Skin epidermis (tissue), 12 donors: ENCODE measurements at regions not wholly inside any gene's neighbourhood (a gene's known extent, or its start where the extent isn't known, plus 50 kb on each side); places are given as distances from the start of the nearest gene placed in this dataset.
"Not testable (repeated sequence)": the region's sequence is repeated elsewhere in the genome, so short reads cannot be mapped to it uniquely, and the experiment has no call there.

Experiments used
- H3K27ac ChIP-seq, 21 experiments: fragments of 200-600 bp; sonication (generic) in 11 of 21; one replicate each; pipeline ENCODE4 v1.5.0; 2020; ENCODE audit warnings: mild to moderate bottlenecking in 3 of 21, inconsistent platforms in 2 of 21, moderate library complexity in 2 of 21
- H3K4me3 ChIP-seq, 7 experiments: fragments of 200-600 bp; sonication (generic) in 2 of 7; one replicate each; pipeline ENCODE4 v1.5.0; 2020; ENCODE audit warnings: inconsistent platforms in 2 of 7, mild to moderate bottlenecking in 2 of 7, moderate library complexity in 1 of 7

DNA sequence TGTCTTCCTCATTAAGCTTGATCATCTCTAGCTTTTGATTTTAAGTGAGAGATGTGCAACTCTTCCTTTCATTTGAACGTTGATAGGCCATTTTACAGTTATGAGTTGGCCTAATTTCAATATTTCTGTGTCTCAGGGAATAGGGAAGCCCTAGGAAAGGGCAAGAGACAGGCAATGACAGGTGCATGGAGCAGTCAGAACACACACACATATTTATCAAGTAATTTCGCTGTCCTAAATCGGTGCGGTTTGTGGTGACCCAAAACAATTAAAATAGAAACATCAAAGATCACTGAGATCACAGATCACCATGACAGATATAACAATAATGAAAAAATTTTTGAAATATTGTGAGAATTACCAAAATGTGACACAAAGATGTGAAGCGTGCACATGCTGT lies 87.7 kb upstream of the LSM6 start:
- no peak overlapping the region for H3K27ac ChIP-seq
- H3K4me3 ChIP-seq = no peak overlapping the region

DNA sequence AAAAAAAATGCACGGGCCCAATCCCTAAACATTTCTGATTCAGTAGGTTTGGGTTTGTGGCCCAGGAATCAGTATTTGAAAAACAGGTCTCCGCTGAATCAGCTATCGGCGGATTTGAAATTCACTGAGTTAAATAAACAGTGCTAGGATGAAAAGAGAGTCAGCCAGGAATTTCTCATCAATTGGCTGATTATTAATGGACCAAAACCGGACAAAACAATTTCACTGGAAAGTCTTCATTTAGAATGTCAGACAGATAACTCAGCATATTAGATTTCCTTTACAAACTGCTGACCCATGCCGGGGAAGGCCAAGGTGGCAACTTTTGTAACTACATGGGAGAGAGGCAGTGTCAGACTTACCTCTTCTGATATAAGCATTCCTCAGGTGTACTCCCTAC lies 99.4 kb upstream of the LSM6 start:
- H3K27ac ChIP-seq = no peak overlapping the region
- no peak overlapping the region for H3K4me3 ChIP-seq

DNA sequence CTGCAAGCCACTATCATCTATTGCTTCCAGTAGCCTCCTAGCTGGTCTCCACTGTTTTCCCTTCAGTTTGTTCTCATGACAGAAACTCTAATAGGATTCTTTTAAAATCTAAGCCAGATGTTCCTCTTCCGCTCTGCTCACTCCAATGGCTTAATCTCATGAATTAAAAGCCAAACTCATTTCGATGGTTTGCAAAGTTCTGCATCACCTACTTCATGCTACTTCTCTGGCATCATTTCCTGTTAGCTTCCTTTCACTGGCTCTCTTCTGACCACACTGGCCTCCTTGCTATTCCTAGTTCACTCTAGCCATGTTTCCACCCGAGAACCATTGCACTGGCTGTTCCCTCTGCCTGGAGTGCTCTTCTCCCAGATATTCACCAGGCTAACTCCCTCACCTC lies 102.0 kb upstream of the LSM6 start:
- Histone ChIP-seq H3K4me3 (no peak overlapping the region), H3K27ac (no peak overlapping the region)

DNA sequence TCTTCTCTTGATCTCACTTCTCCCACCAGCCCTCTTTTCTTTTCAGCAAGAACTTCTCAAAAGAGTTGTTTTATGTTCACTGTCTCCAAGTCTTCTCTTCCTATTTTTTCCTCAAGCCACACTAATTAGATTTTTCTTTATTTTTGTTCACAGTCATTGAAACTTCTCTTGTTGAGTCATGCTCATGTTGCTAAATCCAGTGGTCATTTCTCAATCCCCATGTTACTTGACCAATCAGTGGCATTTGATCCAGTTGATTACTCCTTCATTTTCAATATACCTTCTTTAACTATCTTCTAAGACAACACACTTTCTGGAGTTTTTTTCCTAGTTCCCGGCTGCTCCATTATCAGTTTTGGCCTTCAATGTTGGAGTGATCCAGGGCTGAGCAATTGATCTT lies 103.1 kb upstream of the LSM6 start:
- Histone ChIP-seq H3K27ac (no peak overlapping the region), H3K4me3 (no peak overlapping the region)

DNA sequence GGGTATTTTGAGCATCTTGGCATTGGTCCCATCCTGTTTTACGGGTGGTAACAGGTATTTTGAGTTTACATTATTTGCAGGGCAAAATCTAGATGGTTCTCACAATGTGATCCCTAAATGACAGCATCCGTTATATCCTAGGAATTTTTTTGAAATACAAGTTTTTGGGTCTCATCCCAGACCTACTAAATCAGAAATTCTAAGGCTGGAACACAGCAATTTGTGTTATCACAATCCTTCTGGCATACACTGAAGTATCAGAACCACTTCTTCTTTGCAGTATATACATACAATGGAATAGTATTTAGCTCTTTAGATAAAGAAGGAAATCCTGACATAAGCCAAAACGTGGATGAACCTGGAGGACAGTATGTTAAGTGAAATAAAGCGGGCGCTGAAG lies 104.1 kb upstream of the LSM6 start:
- Histone ChIP-seq H3K27ac (no peak overlapping the region), H3K4me3 (no peak overlapping the region)

DNA sequence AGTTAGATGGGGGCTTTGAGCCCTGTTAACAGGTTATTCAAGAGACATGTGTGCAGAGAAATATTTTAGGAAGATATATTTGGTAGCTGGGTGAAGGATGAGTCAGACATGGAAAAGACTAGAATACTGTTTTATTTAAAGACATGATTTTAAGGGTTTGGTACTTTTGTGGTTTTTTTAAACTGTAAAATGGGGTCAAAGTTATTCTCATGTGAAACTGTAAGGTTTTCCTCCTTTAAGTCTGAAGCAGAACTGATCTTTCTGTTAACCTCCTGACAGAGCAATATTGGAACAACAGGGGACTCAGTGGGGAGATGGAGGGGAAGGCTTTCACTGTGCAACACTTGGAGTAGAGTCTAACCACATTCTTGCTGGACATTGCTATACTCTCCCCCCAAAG lies 112.4 kb upstream of the LSM6 start:
- no peak overlapping the region for H3K4me3 ChIP-seq

DNA sequence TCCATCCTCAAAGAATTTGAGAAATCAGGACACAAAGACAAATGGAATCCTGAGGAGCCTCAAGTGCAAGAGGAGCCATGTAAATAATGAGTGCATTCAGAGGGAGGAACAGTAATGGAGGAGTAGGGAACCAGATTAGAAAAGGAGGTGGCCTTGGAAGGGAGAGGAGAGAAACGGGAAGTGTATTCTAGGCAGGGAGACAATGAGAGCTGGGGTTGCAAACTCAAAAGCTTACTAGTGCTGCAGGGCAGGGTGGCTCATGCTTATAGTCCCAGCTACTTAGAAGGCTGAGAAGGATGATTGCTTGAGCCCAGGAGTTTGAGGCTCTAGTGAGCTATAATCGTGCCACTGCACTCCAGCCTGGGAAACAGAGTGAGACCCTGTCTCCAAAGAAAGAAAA lies 113.2 kb upstream of the LSM6 start:
- Histone ChIP-seq H3K4me3 (no peak overlapping the region), H3K27ac (no peak overlapping the region)

More for the DNA sequence above, 112.4 kb upstream of the LSM6 start:
- H3K27ac ChIP-seq = no peak overlapping the region

DNA sequence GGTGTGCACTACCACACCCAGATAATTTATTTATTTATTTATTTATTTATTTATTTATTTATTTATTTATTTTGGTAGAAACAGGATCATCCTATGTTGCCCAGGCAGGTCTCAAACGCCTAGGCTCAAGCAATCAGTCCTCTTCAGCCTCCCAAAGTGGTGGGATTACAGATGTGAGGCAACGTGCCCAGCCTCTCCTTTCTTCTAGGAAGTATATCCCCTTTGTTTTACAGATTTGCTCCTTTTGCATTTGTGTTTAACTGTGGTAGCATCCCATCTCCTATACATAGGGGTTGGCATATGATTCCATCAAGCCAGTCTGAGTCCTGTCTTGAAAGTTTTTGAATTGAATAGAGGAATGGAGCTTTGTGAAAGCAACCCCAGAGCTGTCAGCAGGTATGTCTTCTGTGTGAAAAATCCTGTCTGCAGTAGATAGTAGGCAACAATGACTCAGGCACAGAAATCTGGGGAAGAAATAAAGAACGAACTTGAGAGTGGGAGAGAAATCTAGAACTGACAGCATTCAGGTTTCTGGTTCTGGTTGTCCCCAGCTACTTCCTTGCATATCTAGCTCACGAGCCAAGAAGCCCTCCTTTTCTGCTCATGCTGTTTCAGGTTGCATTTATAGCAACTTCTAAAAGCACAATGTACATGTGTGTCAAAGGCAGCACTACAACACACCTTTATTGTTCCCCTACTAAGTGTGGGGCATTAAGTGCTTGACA lies 113.7 kb upstream of the LSM6 start:
- H3K4me3 ChIP-seq = no peak overlapping the region
- no peak overlapping the region for H3K27ac ChIP-seq

DNA sequence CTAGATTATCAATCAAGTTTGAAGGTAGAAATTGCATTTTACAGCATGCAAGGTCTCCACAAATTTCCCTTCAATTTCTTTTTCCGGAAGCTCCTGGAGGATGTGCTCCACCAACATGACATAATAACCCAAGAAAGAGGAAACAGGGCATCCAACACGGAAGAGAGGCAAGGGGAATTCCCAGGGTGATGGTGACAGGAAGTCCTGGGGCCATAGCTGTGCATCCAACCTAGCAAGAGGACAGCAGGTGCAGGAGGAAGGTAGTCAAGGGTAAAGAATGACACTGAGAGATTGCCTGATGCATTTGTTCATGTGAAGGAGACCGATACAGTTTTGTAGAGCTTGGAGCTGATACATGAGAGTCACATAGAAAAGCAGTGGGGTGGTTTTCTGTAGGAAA lies 115.7 kb upstream of the LSM6 start:
- Histone ChIP-seq H3K4me3 (no peak overlapping the region), H3K27ac (no peak overlapping the region)

DNA sequence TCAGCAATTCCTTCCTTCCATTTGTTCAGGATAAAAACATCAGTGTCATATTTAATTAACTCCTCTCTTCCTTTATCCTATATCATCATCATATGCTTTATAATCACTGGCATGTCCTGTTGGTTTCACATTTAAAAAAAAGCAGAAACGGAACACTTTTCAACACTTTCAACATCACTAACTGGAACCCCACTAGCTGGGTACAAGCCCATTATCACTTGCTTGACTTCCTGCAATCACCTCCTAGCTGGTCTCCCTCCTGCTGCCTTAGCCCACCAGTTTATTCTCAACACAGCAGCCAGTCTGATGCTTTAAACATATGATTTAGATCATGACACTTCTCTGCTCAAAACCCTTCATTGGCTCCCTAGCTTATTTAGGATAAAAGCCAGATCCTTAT lies 116.4 kb upstream of the LSM6 start:
- Histone ChIP-seq H3K27ac (peak overlapping the region in 2 of 21 experiments; percentile 25 to 38), H3K4me3 (no peak overlapping the region)

DNA sequence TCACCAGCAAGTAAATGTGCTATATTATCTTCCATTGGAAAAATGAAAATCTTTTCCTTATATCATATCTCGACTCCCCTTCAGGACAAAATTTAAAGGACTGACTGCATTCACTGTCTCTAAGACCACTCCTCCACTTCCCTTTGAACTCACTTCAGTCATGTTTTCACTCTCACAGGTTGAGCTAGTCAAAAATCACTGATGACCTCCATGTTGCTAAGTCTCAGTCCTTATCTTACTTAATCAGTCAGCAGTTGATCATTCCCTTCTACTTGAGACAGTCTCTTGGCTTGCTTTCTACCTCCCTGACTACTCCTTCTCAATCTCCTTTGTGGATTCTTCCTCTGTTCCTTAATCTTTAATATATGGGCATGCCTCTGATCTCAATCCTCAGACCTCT lies 117.0 kb upstream of the LSM6 start:
- Histone ChIP-seq H3K4me3 (no peak overlapping the region), H3K27ac (no peak overlapping the region)

DNA sequence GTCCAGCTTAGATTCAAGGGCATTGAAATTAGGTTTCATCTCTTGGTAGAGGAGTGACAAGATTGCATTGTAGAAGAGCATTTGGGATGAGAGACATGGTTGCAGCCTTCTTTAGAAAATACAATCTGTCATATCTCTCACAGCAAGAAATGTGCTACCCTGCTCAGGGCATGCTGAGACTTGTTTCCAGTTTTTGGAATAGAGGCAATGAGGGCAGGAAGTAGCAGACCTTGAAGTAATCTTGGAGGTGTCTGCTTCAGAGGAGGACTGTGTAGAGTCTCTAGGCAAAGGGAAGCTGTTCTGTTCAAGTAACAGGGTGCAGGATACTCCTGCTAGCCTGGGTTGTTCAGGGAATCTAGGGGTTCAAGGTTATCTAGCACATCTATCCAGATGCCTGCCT lies 116.1 kb upstream of the ZNF827 start:
- no peak overlapping the region for H3K27ac ChIP-seq
- H3K4me3 ChIP-seq = no peak overlapping the region

DNA sequence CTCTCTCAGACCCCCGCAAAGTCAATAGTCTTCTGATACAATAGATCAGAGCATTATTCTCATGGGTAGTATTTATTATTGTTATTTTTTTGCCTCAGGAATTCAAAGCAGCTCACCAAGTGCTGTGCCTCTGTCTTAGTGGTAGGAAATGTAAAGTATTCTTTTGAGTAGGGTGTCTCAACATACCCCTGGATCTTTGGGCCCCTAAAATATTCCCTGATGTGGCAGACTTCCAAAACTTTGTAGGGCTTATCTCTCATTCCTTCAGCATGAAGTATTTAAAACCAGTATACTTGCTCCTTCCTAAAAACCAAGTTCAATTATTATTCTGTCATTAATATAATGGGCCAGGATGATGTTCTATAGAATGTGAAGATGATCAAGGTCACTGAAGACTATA lies 115.3 kb upstream of the ZNF827 start:
- Histone ChIP-seq H3K27ac (no peak overlapping the region), H3K4me3 (no peak overlapping the region)

DNA sequence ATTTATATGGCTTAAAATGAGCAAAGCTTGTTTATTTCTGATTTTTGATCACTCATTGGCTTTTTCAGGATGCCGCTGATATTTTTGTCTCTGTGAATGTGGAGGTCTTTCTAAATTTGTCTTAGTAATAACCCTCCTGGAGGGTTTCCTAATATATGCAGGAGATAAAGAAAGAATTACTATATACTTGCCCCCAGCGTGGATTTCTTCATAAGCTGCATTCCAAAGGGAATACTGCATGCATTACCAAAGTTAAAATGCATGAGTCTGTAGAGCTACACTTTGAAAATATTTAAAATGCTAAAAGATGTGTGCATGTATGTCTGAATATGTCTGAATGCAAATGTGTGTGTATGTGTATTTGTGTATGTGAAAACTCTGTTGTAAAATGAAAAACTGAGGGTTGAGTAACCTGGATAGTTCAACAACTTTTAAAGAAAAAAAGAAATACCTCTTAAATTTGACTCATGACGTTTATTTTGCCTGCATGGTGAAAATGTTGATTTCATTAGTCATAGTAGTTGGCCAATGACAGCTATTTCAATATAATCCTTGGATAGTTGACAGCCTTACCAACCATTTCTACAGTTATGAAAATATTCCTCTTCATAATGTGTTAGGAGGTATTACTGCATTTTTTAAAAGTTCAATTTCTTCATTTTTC lies 113.2 kb upstream of the ZNF827 start:
- Histone ChIP-seq H3K27ac (no peak overlapping the region), H3K4me3 (no peak overlapping the region)

DNA sequence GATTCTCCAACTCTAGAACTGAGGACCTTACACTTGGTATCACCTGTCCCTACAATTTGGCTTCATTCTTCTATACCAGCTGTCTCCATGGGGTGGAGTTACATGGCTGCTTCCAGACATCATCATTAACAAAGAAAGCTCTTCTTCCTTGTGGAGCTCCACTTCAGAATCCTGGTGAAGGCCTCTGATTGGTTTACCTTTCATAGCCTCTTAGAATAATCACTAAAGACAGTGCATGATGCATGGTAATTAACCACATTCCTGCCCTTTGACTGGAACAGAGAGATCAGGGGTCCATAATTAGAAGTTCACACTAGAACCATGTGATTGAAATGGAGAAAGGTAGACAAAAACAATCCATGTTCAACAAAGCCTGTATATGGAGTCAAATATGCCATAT lies 112.6 kb upstream of the ZNF827 start:
- H3K27ac ChIP-seq = no peak overlapping the region
- H3K4me3 ChIP-seq = no peak overlapping the region

DNA sequence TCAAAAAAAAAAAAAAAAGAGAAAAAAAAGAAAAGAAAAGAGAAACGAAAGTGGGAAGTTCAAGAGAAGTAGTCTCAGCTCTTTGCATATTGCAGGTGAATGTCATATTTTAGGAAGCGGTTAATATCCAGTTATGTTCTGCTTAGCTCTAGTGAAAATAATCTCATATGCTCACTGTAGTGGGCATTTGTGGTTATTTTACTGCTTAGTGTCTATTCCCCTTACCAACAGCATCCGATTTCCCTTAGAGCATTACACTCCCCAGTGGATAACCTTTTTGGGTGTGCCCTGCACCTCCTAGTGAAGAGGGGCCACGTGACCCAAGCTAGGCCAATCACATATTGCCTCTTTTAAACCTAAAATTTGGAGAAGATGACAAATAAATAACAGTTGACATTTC lies 111.2 kb upstream of the ZNF827 start:
- Histone ChIP-seq H3K27ac (no peak overlapping the region), H3K4me3 (no peak overlapping the region)

DNA sequence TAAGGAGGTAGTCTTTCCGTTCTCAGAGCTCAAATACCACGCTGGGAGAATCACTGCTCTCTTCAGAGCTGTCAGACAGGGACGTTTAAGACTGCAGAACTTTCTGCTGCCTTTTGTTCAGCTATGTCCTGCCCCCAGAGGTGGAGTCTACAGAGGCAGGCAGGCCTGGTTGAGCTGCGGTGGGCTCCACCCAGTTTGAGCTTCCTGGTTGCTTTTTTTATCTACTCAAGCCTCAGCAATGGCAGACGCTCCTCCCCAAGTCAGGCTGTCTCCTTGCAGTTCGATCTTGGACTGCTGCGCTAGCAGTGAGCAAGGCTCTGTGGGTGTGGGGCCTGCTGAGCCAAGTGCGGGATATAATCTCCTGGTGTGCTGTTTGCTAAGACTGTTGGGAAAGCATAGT lies 109.1 kb upstream of the ZNF827 start:
- H3K4me3 ChIP-seq, H3K27ac ChIP-seq: not testable (repeated sequence)

DNA sequence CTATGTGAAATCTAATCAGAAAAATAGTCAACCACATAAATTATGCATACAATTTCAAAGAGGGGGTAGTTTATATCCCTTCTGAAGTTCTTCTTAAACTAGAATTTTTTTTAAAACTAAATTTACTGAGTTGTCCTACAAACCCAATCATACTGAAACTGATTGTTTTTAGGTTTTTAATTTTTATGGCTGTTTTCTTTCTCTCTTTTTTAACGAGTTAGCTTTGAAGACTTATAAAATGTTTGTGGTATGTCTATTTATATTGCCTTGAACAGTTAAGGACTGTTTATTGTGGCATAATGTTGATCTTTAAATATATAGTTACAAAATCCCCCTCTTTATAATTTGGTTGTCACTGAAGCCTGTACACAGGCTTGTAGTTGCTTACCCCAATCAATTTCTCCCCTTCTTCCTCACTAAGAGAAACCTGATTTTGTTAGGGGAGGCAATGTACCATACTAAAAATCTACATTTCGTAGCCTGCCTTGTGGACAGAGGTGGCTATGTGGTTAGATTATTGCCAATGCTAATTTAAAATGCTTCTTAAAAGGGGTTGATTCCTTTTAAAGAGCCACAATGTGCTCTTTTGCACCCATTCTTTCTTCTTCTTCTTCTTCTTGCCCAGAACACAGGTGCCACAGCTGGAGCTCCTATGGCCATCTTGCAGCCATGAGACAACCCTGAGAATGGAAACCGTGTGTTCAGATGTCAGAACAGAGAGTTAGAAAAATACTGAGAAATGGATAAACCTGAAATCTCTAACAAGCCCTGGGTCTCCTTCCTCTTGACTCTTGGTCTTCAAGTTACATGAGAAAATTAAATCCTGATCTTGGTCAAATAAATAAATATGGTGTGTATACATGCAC lies 102.7 kb upstream of the ZNF827 start:
- no peak overlapping the region for H3K4me3 ChIP-seq
- H3K27ac ChIP-seq = no peak overlapping the region

DNA sequence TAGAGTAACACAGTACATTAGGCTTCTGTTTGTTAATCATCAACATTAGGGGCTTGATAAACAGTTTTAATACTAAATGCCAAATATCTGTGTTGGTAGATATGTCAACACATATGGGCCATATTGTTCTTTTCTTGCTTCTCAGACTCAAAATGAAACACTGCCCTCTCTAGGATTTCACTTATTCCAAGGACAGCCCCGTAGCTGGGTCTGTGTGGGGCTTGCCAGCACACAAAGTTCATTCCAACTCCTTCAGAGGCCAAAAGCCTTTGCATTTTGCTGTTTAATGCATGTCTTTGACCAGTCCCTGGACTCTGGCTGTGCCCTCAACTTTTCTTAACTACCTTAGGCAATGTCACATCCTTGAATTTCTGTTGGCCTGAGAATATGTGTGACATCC lies 102.0 kb upstream of the ZNF827 start:
- no peak overlapping the region for H3K4me3 ChIP-seq
- H3K27ac ChIP-seq = no peak overlapping the region

DNA sequence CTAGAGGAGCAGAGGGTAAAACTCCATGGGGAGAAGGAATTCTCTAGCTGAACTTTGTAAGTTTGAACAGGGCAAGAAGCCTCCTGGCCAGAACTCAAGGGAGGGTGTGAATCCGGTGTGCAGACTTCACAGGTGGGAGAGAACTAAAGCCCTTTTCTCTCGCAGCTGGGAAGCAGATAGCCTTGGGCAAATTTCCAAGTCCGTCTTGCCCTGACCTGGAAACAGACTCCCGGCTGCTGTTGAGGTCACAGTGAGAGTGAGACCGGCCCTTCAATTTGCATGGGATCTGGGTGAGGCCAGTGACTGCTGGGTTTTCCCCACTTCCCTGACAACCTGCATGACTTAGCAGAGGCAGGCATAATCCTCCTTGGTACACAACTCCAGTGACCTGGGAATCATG lies 94.5 kb upstream of the ZNF827 start:
- Histone ChIP-seq H3K27ac (peak overlapping the region in 2 of 21 experiments; percentile 16 to 29), H3K4me3 (no peak overlapping the region)
